ENCODE measurements at regions not wholly inside any gene's neighbourhood (a gene's known extent, or its start where the extent isn't known, plus 50 kb on each side); places are given as distances from the start of the nearest gene placed in this dataset.

DNA sequence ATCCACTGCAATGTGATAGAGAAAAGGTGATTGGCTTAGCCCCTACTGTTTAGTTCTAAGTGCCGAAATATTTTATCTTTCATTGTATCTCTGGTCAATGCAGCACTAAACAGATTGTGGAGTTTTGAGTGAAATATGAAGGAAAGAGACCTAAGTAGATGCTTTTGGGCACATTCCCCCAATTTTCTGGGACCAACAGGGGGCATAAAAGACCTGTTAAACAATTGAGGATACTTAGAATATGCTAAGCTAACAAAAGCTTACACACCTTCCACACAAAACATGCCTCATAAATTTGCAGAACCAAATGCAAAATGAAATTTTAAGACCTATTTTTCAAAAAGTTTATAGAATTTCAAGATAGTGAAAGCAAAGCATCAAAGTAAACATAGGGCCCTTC lies 746.9 kb downstream of the TBC1D32 start:
- DNase-seq, result no peak
- 0 to 75% (median 0%) methylated on average over 1 of the region's 1 CpG for WGBS, 5 donors
- Histone ChIP-seq H3K4me3 (no peak overlapping the region), H3K27me3 (replicated peaks in 1 of 7) (no peaks in the 10 kb centered on the region), H3K9me3 (peaks cover 0 to 6% (median 0%) of the 10 kb centered on the region in 8 donors), H3K36me3 (no peaks in the 10 kb centered on the region), H3K27ac (no peak overlapping the region), H3K4me1 (no peaks in the 10 kb centered on the region)
- TF ChIP-seq, protein P1, sequence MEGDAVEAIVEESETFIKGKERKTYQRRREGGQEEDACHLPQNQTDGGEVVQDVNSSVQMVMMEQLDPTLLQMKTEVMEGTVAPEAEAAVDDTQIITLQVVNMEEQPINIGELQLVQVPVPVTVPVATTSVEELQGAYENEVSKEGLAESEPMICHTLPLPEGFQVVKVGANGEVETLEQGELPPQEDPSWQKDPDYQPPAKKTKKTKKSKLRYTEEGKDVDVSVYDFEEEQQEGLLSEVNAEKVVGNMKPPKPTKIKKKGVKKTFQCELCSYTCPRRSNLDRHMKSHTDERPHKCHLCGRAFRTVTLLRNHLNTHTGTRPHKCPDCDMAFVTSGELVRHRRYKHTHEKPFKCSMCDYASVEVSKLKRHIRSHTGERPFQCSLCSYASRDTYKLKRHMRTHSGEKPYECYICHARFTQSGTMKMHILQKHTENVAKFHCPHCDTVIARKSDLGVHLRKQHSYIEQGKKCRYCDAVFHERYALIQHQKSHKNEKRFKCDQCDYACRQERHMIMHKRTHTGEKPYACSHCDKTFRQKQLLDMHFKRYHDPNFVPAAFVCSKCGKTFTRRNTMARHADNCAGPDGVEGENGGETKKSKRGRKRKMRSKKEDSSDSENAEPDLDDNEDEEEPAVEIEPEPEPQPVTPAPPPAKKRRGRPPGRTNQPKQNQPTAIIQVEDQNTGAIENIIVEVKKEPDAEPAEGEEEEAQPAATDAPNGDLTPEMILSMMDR (IDR thresholded peaks at IDR 0.05 in 8 of 11, conservative IDR thresholded peaks at IDR 0.05 in 3 of 11), result no peak
- no peak for TF ChIP-seq POLR2AphosphoS5 (IDR thresholded peaks at IDR 0.05)
- no peak for TF ChIP-seq POLR2A (IDR thresholded peaks at IDR 0.05)
- intact Hi-C loops (cut with DNase I; ENCODE audit: low total_unique reads), result no loop called here

DNA sequence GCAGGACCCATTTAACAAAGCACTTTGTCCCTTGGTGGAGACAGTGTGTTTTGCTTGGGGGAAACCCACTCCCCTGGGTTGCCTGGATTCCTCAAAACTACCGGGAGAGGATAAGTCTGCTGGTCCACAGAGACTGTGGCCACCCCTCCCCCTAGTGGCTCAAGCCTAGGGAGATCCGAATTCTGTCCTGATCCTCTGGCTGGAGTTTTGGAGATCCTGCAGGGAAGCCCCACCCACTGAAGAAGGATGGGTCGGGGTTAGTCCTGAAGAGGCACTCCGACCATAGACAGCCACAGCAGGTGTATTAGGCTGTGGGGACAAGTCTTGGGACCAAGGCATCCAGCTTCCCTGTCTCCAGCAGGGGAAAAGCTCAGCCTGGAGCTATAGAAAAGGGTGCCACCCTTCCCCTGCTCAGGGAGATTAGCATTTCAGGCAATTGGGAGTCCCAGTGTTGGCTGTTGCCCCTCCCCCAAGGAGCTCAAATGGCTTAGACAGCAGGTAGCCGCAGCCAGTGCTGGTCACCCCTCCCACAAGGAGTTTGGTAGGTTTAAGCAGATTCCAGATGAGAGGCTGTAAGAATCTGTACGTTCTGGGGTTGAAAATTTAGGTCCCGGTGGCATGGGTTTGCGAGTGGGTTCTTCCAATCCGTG lies 750.0 kb downstream of the TBC1D32 start:
- Histone ChIP-seq H3K27ac (no peak overlapping the region), H3K36me3 (no peaks in the 10 kb centered on the region), H3K27me3 (replicated peaks in 1 of 7) (no peaks in the 10 kb centered on the region), H3K4me3 (no peak overlapping the region), H3K4me1 (no peaks in the 10 kb centered on the region), H3K9me3 (peaks cover 0 to 31% (median 2%) of the 10 kb centered on the region in 8 donors)
- TF ChIP-seq POLR2A (IDR thresholded peaks at IDR 0.05), result no peak
- no peak for TF ChIP-seq POLR2AphosphoS5 (IDR thresholded peaks at IDR 0.05)
- TF ChIP-seq, protein P1 (IDR thresholded peaks at IDR 0.05 in 8 of 11, conservative IDR thresholded peaks at IDR 0.05 in 3 of 11), result no peak
- 75 to 83% (median 78%) methylated on average over 5 to 9 of the region's 9 CpGs for WGBS, 5 donors
- intact Hi-C loops (cut with DNase I; ENCODE audit: low total_unique reads), result no loop called here
- DNase-seq, result no peak

DNA sequence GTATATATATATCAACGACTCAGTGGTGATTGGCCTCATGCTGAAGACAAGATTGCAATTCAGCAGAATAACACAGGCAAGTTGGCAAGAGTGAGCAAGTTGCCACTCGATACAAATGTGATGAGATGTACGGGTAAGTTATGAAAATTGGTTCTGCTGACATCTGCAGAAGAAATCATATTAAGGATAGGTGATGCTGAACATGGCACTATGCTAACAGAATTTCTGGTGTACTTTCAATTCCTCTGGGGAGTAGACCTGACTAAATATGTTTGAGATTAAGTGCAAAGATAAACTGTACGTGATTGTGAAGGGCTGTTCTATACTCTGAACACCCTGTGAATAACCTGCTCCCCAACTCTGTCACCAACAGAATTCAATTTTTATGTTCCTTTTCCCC lies 758.2 kb downstream of the TBC1D32 start:
- intact Hi-C loops (cut with DNase I; ENCODE audit: low total_unique reads), result no loop called here
- WGBS, 5 donors, result 82 to 91% (median 85%) methylated on average over 4 of the region's 4 CpGs
- TF ChIP-seq, protein P1 (IDR thresholded peaks at IDR 0.05 in 8 of 11, conservative IDR thresholded peaks at IDR 0.05 in 3 of 11), result no peak
- TF ChIP-seq POLR2A (IDR thresholded peaks at IDR 0.05), result no peak
- no peak for TF ChIP-seq POLR2AphosphoS5 (IDR thresholded peaks at IDR 0.05)
- Histone ChIP-seq H3K4me1 (no peaks in the 10 kb centered on the region), H3K36me3 (no peaks in the 10 kb centered on the region), H3K27me3 (replicated peaks in 1 of 7) (no peaks in the 10 kb centered on the region), H3K4me3 (no peak overlapping the region), H3K9me3 (peaks cover 0 to 12% (median 0%) of the 10 kb centered on the region in 8 donors), H3K27ac (no peak overlapping the region)
- DNase-seq, result no peak

DNA sequence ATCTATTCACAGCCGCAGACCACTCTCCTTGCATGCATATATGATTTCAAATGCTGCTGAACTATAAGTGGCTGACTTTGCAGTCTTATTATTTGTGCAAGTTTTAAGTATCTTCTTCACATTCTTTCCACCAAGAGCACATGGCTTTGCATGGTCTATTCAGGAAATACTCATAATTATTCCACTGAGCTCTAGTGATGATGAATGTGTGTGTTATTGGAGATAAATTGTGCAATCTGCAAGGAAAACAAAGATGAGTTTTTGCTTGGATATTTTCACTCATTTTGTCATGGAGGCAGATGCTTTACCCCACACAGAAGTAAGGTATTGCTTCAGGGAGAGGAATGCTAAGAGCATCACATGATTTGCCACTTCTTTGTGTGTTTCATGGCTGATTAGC lies 764.6 kb downstream of the TBC1D32 start:
- H3K36me3 ChIP-seq, result no peaks in the 10 kb centered on the region
- TF ChIP-seq POLR2AphosphoS5 (IDR thresholded peaks at IDR 0.05) (no peak), POLR2A (IDR thresholded peaks at IDR 0.05) (no peak)
- TF ChIP-seq, protein P1 (IDR thresholded peaks at IDR 0.05 in 8 of 11, conservative IDR thresholded peaks at IDR 0.05 in 3 of 11), result no peak
- no peaks in the 10 kb centered on the region for H3K27me3 ChIP-seq (replicated peaks in 1 of 7)
- H3K9me3 ChIP-seq, result peaks cover 0 to 4% (median 0%) of the 10 kb centered on the region in 8 donors
- no peak for DNase-seq
- H3K27ac ChIP-seq, result no peak overlapping the region
- WGBS, 5 donors, result 58 to 83% (median 76%) methylated on average over 1 of the region's 1 CpG
- no peaks in the 10 kb centered on the region for H3K4me1 ChIP-seq
- no peak overlapping the region for H3K4me3 ChIP-seq
- intact Hi-C loops (cut with DNase I; ENCODE audit: low total_unique reads), result no loop called here

Measured in spleen (tissue), 11 donors.